ENCODE measurements at regions not wholly inside any gene's neighbourhood (a gene's known extent, or its start where the extent isn't known, plus 50 kb on each side); places are given as distances from the start of the nearest gene placed in this dataset.

GRCh38 chr1:87186346-87186745 lies 142.3 kb upstream of the LMO4 start:
- TF ChIP-seq CTCF (conservative IDR thresholded peaks at IDR 0.05 in 1 of 2, IDR thresholded peaks at IDR 0.05 in 1 of 2; ENCODE audit: low read depth in 1 of 2, low read length in 2 of 2) (no peak), EZH2 (IDR thresholded peaks at IDR 0.05; ENCODE audit: low read length, missing control alignments) (no peak)
